Testis (tissue), 2 donors: ENCODE measurements at regions not wholly inside any gene's neighbourhood (a gene's known extent, or its start where the extent isn't known, plus 50 kb on each side); places are given as distances from the start of the nearest gene placed in this dataset.
"Not testable (repeated sequence)": the region's sequence is repeated elsewhere in the genome, so short reads cannot be mapped to it uniquely, and the experiment has no call there.

ENCODE experiments used
- DNase-seq: peaks from one replicate; pipeline ENCODE4 v3.0.0-alpha.2; 2019
- H3K27ac ChIP-seq, 2 donors: fragments of 200-600 bp; sonication (generic); one replicate each; pipeline ENCODE4 v1.5.1; 2019
- H3K27me3 ChIP-seq: fragments of 200-600 bp; sonication (generic); one replicate; pipeline ENCODE4 v1.5.1; 2019
- H3K36me3 ChIP-seq: fragments of 200-600 bp; sonication (generic); one replicate; pipeline ENCODE4 v1.5.1; 2017; ENCODE audit warnings: low read depth; ENCODE audit errors: missing control alignments
- H3K4me1 ChIP-seq: fragments of 200-600 bp; sonication (generic); one replicate; pipeline ENCODE4 v1.5.1; 2019
- H3K4me3 ChIP-seq, 2 donors: fragments of 200-600 bp; sonication (generic); one replicate each; pipeline ENCODE4 v1.5.1; 2017 to 2019
- H3K9me3 ChIP-seq: fragments of 200-600 bp; sonication (generic); one replicate; pipeline ENCODE4 v1.5.1; 2017
- CTCF ChIP-seq, 3 experiments: fragments of 450-650 bp in 2 of 3; fragments of 200-600 bp in 1 of 3; sonication (generic) in 1 of 3; IDR thresholded peaks; one replicate each; pipeline ENCODE4 v1.5.1; 2016 to 2019; ENCODE audit warnings: antibody characterized with exemption in 3 of 3, mild to moderate bottlenecking in 2 of 3, moderate library complexity in 1 of 3
- POLR2A ChIP-seq: fragments of 450-650 bp; IDR thresholded peaks from one replicate; pipeline ENCODE4 v1.6.1; 2017; ENCODE audit warnings: antibody characterized with exemption, mild to moderate bottlenecking, moderate library complexity
- WGBS, 2 donors: methylation state at CpG; one replicate each; pipeline ENCODE4 v1.1.5; 2018; 5-methylcytosine and 5-hydroxymethylcytosine counted together
- intact Hi-C: fragments of 100-400 bp; cut with DNase I; formaldehyde crosslinking; loops from one replicate; pipeline ENCODE4 v1.15.1; 2023; ENCODE audit warnings: low total_unique reads

DNA sequence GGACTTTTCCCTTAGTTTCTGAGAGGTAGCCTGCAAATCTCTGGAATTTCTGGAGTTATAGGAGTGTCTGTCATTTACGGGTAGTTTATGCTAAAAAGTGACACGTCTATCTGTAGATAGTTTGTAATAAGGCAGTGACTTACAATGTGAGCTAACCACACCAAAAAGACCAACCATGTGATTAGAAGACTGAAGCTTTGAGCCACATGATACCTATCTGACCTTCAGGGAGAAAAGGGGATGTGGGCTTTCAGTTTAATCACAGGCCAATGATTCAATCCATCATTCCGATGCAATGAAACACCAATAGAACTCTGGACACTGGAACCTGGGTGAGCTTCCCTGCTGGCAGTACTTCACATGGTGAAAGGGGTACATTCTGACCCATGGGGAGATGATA lies 254.6 kb upstream of the GK2 start:
- Histone ChIP-seq H3K27ac (no peak overlapping the region), H3K36me3 (no peaks in the 10 kb centered on the region), H3K9me3 (no peaks in the 10 kb centered on the region), H3K27me3 (no peaks in the 10 kb centered on the region), H3K4me3 (no peak overlapping the region), H3K4me1 (no peaks in the 10 kb centered on the region)
- WGBS, 2 donors: 83 to 86% methylated on average over 3 of the region's 3 CpGs
- intact Hi-C loops: no loop called here
- no peak for DNase-seq
- TF ChIP-seq CTCF (IDR thresholded peaks at IDR 0.05) (no peak), POLR2A (no peak)

GRCh38 chr4:79661196-79661595 lies 253.2 kb upstream of the GK2 start:
- H3K4me1 ChIP-seq: no peaks in the 10 kb centered on the region
- TF ChIP-seq POLR2A: no peak
- no peak for TF ChIP-seq CTCF (IDR thresholded peaks at IDR 0.05)
- no peak overlapping the region for H3K27ac ChIP-seq
- intact Hi-C loops: no loop called here
- no peaks in the 10 kb centered on the region for H3K36me3 ChIP-seq
- H3K4me3 ChIP-seq: no peak overlapping the region
- no peaks in the 10 kb centered on the region for H3K27me3 ChIP-seq
- WGBS, 2 donors: 84 to 90% methylated on average over 2 of the region's 2 CpGs
- DNase-seq: no peak
- no peaks in the 10 kb centered on the region for H3K9me3 ChIP-seq

DNA sequence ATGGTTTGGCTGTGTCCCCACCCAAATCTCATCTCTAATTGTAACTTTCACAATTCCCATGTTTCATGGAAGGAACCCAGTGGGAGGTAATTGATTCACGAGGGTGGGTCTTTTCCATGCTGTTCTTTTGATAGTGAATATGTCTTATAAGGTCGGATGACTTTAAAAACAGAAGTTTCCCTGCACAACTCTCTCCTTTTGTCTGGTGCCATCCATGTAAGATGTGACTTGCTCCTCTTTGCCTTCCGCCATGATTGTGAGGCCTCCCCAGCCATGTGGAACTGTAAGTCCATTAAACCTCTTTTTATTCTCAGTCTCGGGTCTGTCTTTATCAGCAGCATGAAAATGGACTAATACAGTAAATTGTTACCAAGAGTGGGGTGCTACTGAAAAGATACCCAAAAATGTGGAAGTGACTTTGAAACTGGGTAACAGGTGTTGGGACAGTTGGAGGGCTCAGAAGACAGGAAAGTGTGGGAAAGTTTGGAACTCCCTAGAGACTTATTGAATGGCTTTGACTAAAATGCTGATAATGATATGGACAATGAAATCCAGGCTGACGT lies 251.4 kb upstream of the GK2 start:
- DNase-seq, intact Hi-C loops, H3K36me3 ChIP-seq, H3K27me3 ChIP-seq, H3K27ac ChIP-seq, H3K4me1 ChIP-seq, H3K9me3 ChIP-seq, H3K4me3 ChIP-seq: not testable (repeated sequence)
- WGBS, 2 donors: 44 to 71% methylated on average over 5 of the region's 5 CpGs

DNA sequence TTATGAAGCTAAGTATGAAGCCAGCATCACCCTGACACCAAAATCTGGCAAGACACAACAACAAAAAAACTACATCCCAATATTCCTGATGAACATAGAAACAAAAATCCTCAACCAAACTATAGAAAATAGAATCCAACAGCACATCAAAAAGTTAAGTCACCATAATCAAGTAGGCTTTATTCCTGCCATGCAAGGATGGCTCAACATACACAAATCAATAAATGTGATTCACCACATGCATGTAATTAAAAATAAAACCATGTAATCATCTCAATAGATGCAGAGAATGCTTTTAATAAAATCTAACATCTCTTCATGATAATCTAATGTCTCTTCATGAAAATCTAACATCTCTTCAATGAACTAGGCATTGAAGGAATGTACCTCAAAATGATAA lies 249.4 kb upstream of the GK2 start:
- H3K4me1 ChIP-seq: no peaks in the 10 kb centered on the region
- no peak overlapping the region for H3K27ac ChIP-seq
- no peak for DNase-seq
- intact Hi-C loops: no loop called here
- H3K4me3 ChIP-seq: no peak overlapping the region
- H3K9me3 ChIP-seq: no peaks in the 10 kb centered on the region
- TF ChIP-seq CTCF (IDR thresholded peaks at IDR 0.05): no peak
- TF ChIP-seq POLR2A: no peak
- H3K27me3 ChIP-seq: no peaks in the 10 kb centered on the region
- no peaks in the 10 kb centered on the region for H3K36me3 ChIP-seq

DNA sequence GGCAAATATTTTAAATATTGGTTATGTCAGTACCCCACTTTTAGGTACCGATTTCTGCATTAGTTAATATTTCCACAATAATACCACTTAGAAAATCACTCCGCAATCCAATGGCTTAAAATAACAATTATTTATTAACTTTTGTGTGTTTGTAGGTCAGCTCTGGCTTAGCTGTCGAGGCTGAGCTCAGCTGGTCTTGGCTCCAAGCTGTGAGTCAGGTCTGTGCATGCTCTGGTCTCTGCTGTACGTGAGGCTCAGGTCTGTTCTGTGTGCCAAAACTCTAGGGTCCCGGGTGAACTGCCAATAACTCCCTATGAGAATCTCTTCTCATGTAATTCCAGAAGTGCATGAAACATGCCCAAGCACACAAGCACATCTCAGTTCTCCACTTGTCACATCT lies 245.8 kb upstream of the GK2 start:
- DNase-seq: no peak
- TF ChIP-seq POLR2A (no peak), CTCF (IDR thresholded peaks at IDR 0.05) (no peak)
- no peaks in the 10 kb centered on the region for H3K36me3 ChIP-seq
- H3K27me3 ChIP-seq: no peaks in the 10 kb centered on the region
- intact Hi-C loops: no loop called here
- no peak overlapping the region for H3K27ac ChIP-seq
- H3K9me3 ChIP-seq: no peaks in the 10 kb centered on the region
- WGBS, 2 donors: 77 to 81% methylated on average over 5 of the region's 5 CpGs
- H3K4me1 ChIP-seq: no peaks in the 10 kb centered on the region
- no peak overlapping the region for H3K4me3 ChIP-seq
